ENCODE measurements at regions not wholly inside any gene's neighbourhood (a gene's known extent, or its start where the extent isn't known, plus 50 kb on each side); places are given as distances from the start of the nearest gene placed in this dataset.

DNA sequence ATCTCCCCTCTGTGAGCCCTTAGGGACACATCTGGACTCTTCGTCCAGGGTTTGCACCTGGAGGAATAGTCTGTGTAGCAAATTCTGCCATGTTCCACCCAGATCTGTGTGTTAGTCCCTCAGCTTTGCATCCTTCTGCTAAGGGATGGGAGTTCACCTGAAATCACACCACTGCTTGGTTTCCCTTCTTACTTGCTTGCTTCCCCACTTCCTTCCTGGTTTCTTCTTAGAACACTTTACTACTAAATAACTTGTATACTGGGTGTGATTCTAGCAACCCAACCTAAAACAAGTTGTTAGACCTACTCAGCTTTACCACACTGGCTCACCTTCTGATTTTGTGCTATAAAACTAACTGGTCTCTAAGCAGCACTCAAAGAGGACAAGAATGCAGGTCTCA, 202.6 kb upstream of the MAP3K1 start:
- intact Hi-C loops (cut with DNase I; ENCODE audit: low total_unique reads), result no loop called here
- Histone ChIP-seq H3K36me3 (no peaks in the 10 kb centered on the region), H3K4me1 (no peaks in the 10 kb centered on the region), H3K27ac (no peak overlapping the region), H3K9me3 (no peaks in the 10 kb centered on the region), H3K4me3 (no peak overlapping the region), H3K27me3 (no peaks in the 10 kb centered on the region)
- no peak for DNase-seq
- TF ChIP-seq POLR2A (IDR thresholded peaks at IDR 0.05), result no peak
- TF ChIP-seq, protein P1, sequence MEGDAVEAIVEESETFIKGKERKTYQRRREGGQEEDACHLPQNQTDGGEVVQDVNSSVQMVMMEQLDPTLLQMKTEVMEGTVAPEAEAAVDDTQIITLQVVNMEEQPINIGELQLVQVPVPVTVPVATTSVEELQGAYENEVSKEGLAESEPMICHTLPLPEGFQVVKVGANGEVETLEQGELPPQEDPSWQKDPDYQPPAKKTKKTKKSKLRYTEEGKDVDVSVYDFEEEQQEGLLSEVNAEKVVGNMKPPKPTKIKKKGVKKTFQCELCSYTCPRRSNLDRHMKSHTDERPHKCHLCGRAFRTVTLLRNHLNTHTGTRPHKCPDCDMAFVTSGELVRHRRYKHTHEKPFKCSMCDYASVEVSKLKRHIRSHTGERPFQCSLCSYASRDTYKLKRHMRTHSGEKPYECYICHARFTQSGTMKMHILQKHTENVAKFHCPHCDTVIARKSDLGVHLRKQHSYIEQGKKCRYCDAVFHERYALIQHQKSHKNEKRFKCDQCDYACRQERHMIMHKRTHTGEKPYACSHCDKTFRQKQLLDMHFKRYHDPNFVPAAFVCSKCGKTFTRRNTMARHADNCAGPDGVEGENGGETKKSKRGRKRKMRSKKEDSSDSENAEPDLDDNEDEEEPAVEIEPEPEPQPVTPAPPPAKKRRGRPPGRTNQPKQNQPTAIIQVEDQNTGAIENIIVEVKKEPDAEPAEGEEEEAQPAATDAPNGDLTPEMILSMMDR (IDR thresholded peaks at IDR 0.05), result no peak

DNA sequence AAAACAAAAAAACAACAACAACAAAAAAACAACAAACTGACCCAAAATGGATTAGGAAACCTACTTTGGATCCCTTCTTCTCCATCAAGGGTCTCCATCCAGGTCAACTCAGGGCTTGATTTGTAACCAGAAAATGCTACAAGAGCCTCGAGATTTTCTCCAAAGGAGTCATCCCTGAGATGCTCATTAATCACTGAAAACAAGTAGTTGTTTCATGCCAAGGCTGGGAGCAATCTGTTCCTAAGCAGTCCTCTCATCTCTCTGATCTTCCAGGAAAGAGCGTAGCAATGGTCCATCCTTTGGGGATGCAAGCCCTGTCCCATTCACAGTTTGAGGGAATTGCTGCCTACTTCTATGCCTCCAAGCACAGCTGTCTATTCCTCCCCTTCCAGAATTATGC, 203.0 kb upstream of the MAP3K1 start:
- no peaks in the 10 kb centered on the region for H3K27me3 ChIP-seq
- no peaks in the 10 kb centered on the region for H3K4me1 ChIP-seq
- no peak overlapping the region for H3K4me3 ChIP-seq
- TF ChIP-seq POLR2A (IDR thresholded peaks at IDR 0.05), result no peak
- TF ChIP-seq, protein P1 (IDR thresholded peaks at IDR 0.05), result no peak
- H3K9me3 ChIP-seq, result no peaks in the 10 kb centered on the region
- intact Hi-C loops (cut with DNase I; ENCODE audit: low total_unique reads), result no loop called here
- DNase-seq, result no peak
- H3K27ac ChIP-seq, result no peak overlapping the region
- no peaks in the 10 kb centered on the region for H3K36me3 ChIP-seq

DNA sequence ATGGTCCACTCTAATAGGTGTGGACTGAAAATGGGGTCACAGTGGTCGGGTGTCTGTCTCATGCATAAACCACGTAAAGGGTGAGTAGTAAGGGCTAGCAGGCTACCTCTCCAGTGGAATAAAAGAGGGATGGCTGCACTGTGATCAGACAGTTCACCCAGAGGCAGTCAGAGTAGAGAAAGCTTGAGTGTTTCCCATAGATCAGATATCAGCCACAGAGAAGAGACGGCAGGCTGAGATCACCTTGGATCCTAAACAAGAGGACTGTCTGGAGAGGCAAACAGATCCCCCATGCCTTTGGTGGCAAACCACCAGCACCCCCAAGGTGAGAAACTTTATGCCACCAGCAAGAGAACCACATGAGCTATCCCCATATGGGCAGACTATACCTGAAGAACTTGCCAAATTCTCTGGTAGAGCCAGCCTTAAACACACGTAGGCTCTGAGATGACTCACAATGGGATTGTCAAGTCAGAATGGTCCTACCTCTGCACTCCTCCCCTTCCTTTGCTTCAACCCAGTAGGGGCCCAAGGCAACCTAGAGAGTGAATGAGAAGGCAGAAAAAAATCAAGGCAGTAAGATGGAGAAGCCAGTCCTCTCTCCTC, 205.2 kb upstream of the MAP3K1 start:
- H3K4me1 ChIP-seq, result no peaks in the 10 kb centered on the region
- no peak overlapping the region for H3K4me3 ChIP-seq
- no peak for DNase-seq
- intact Hi-C loops (cut with DNase I; ENCODE audit: low total_unique reads), result no loop called here
- no peaks in the 10 kb centered on the region for H3K9me3 ChIP-seq
- H3K27me3 ChIP-seq, result no peaks in the 10 kb centered on the region
- TF ChIP-seq POLR2A (IDR thresholded peaks at IDR 0.05), result no peak
- TF ChIP-seq, protein P1 (IDR thresholded peaks at IDR 0.05), result no peak
- H3K27ac ChIP-seq, result no peak overlapping the region
- no peaks in the 10 kb centered on the region for H3K36me3 ChIP-seq

DNA sequence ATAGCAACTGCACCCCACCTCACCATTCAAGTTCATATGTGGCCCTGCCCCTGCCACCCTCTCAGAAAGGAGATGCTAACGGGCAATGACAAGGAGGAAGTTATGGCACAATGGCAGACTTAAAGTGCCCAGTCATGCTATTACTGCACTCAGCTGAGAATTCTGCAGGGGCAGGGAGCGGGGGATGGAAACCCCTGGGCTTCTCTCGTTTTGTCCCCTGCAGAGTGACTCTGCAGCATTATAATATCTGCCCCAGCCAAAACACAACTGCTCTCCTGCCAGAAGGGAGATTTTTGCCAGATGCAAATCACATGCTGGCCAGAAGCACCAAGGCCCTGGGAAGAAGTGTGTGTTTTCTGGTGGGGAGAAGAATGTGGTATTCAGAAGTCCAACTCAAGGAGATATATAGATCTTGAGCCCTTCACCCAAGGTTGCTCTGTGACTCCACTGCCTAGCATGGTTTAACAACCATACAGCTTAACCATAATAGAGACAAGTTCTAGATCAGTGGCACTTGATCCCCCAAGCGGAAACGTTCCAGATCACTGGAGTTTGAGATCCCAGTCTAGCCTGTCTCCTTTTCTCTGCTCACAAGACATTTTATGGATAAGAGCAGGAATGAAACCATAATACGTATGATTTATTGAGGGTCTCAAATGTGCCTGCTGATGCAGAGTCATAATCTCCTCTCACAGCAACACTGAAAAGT, 207.0 kb upstream of the MAP3K1 start:
- Histone ChIP-seq H3K4me3 (no peak overlapping the region), H3K36me3 (no peaks in the 10 kb centered on the region), H3K27ac (no peak overlapping the region), H3K9me3 (no peaks in the 10 kb centered on the region), H3K27me3 (no peaks in the 10 kb centered on the region), H3K4me1 (no peaks in the 10 kb centered on the region)
- TF ChIP-seq, protein P1 (IDR thresholded peaks at IDR 0.05), result no peak
- no peak for TF ChIP-seq POLR2A (IDR thresholded peaks at IDR 0.05)
- DNase-seq, result no peak
- intact Hi-C loops (cut with DNase I; ENCODE audit: low total_unique reads), result no loop called here

DNA sequence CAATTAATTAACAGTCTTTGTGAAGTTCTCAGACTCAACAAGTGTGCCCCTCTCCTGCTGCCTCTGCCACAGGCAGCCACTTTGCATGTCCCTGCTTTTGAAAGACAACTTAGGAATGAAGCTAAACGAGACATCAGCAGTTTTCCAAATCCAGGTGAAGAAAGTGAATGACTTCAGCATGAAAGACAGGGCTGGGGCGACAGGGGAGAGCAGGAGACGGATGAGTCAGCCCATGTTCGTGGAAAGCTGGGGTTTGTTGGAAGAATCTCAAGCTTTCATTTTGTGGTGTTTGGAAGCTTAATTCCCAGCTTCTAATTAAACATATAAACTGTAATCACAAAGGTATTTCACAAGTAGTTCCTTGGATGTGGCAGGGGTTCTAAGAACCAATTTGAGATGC, 207.8 kb upstream of the MAP3K1 start:
- H3K36me3 ChIP-seq, result no peaks in the 10 kb centered on the region
- TF ChIP-seq, protein P1 (IDR thresholded peaks at IDR 0.05), result no peak
- TF ChIP-seq POLR2A (IDR thresholded peaks at IDR 0.05), result no peak
- H3K4me1 ChIP-seq, result no peaks in the 10 kb centered on the region
- H3K27me3 ChIP-seq, result no peaks in the 10 kb centered on the region
- no peaks in the 10 kb centered on the region for H3K9me3 ChIP-seq
- no peak overlapping the region for H3K27ac ChIP-seq
- intact Hi-C loops (cut with DNase I; ENCODE audit: low total_unique reads), result no loop called here
- no peak overlapping the region for H3K4me3 ChIP-seq
- no peak for DNase-seq

All from uterus (tissue), 3 donors.